Brain microvascular endothelial cell (primary cell): ENCODE measurements at regions not wholly inside any gene's neighbourhood (a gene's known extent, or its start where the extent isn't known, plus 50 kb on each side); places are given as distances from the start of the nearest gene placed in this dataset.

Experiments used
- DNase-seq: peaks from one replicate; pipeline ENCODE4 v3.0.0-alpha.2; 2020
- H3K27ac ChIP-seq: fragments of 250-450 bp; sonication (Bioruptor Pico); 2 replicates; pipeline ENCODE4 v1.5.1; 2020; ENCODE audit warnings: mild to moderate bottlenecking, moderate library complexity
- H3K27me3 ChIP-seq: fragments of 250-450 bp; sonication (Bioruptor Pico); replicated peaks from 2 replicates; pipeline ENCODE4 v1.5.1; 2020; ENCODE audit warnings: mild to moderate bottlenecking
- H3K36me3 ChIP-seq: fragments of 250-450 bp; sonication (Bioruptor Pico); replicated peaks from 2 replicates; pipeline ENCODE4 v1.5.1; 2020; ENCODE audit warnings: mild to moderate bottlenecking
- H3K4me3 ChIP-seq: 2 replicates; pipeline ENCODE4 v1.5.1; 2011; ENCODE audit warnings: low read depth, mild to moderate bottlenecking, control low read depth, low read length, moderate library complexity
- in situ Hi-C: cut with HindIII; loops from 2 replicates; pipeline ENCODE4 v1.10.0; 2017; ENCODE audit warnings: low sequenced_read_pairs, low pct_ligation_motif_present
- TF ChIP-seq, protein P1 (sequence below): IDR thresholded peaks from 2 replicates; pipeline ENCODE4 v1.5.1; 2011; ENCODE audit warnings: low read depth, mild to moderate bottlenecking, moderate library complexity, low read length, control low read depth, inconsistent platforms; ENCODE audit errors: missing control alignments

DNA sequence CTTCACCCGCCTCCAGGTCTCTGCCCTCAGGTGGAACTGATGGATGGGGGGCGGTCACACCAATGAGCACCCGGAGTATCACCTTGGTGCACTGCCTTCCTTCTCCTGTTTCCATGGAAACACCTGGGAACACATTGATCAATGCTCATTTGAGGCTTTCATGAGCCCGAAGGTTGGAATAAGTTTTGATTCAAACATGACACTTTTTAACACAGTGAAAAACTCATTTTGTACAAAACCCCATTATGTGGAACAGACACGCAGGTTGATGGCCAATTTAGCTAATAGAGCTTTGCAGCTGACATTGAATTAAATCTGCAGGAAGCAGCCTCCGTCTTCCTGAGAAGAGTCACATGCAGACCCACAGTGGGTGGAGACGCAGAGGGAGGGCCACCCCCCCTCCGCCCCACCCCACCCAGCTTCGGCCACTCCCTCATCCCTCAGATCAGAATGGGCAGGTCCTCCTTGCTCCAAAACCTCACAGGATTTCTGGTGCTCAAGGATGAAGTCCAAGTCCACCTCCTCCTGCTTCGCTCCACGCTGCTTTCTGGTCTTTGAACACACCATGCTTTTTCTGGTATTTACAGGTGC is 96.0 kb upstream of the MYCN start:
- Histone ChIP-seq H3K4me3 (no peak overlapping the region), H3K36me3 (no peaks in the 10 kb centered on the region), H3K27ac (no peak overlapping the region), H3K27me3 (no peaks in the 10 kb centered on the region)
- no peak for DNase-seq
- TF ChIP-seq, protein P1, sequence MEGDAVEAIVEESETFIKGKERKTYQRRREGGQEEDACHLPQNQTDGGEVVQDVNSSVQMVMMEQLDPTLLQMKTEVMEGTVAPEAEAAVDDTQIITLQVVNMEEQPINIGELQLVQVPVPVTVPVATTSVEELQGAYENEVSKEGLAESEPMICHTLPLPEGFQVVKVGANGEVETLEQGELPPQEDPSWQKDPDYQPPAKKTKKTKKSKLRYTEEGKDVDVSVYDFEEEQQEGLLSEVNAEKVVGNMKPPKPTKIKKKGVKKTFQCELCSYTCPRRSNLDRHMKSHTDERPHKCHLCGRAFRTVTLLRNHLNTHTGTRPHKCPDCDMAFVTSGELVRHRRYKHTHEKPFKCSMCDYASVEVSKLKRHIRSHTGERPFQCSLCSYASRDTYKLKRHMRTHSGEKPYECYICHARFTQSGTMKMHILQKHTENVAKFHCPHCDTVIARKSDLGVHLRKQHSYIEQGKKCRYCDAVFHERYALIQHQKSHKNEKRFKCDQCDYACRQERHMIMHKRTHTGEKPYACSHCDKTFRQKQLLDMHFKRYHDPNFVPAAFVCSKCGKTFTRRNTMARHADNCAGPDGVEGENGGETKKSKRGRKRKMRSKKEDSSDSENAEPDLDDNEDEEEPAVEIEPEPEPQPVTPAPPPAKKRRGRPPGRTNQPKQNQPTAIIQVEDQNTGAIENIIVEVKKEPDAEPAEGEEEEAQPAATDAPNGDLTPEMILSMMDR = no peak
- in situ Hi-C loops = no loop called here

DNA sequence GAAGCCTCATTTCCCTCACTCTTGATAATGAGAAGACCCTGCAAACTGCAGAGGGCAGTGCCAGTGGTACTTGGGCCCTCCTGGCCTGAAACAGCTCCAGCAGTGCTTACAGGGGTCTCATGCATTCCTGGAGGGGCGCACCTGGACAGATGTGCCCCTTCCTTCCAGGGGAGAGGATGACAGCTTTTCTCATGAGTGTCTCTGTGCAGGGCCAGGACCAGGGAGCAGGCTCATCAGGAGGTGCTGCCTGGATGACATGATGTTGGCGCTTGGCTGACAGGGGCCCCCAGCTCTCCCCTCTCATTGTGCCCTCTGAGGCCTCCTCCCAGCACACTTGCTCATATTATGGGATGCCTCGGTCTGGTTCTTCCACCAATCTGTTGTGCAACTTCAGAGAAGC is 95.1 kb upstream of the MYCN start:
- Histone ChIP-seq H3K27ac (no peak overlapping the region), H3K4me3 (no peak overlapping the region), H3K36me3 (no peaks in the 10 kb centered on the region), H3K27me3 (no peaks in the 10 kb centered on the region)
- TF ChIP-seq, protein P1 = no peak
- in situ Hi-C loops = no loop called here
- no peak for DNase-seq

DNA sequence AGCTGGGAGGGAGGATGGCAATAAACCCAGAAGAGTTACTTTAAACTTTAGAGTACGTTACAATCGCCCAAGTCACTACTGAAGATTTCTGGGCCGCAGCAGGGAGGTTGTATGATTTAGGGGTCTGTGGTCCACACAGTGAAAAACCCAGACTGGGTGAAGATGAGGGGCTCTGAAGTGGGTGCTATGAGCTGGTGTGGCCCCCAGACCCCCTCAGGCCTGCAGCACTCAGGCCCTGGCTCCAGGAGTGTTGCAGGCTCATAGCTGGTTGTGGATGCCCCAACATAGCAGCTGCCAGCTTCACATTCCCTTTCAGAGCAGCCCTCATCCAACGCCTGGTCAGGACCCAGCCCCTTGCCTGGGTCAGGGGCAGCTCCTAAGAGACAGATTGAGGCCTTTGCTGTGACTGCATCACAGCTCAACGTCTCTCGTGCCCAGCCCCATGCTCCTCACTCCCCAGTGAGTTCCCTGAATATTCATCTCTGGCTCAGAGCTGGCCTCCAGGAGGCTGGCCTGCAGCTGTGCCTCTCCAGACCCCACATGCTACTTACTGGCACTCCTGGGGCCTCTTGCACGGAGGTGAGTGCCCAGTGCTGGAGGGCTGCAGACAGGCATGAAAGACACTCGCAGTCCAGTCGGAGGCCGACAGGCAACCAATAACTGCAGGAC is 94.5 kb upstream of the MYCN start:
- TF ChIP-seq, protein P1 = no peak
- no peak for DNase-seq
- in situ Hi-C loops = no loop called here

DNA sequence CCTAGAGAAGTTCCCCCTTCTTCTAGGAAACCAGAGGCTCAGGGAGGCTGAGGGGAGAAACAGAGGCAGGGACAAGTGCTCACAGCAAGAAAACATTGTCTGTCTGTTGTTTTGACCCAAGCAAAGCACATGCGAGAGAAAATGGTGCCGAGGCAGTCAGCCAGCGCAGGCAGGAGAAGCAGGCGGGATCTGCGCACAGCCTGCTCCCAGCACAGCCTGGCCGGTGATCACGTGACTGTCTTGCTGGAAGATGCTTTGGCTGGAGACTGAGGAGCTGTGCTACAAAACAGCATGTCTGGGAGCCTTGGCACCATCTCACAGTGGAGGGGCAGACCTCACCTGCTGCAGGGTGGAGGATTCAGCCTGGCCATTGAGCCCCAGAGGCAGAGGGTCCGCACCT is 93.7 kb upstream of the MYCN start:
- no peak overlapping the region for H3K27ac ChIP-seq
- DNase-seq = no peak
- no peaks in the 10 kb centered on the region for H3K36me3 ChIP-seq
- TF ChIP-seq, protein P1 = no peak
- no peak overlapping the region for H3K4me3 ChIP-seq
- no peaks in the 10 kb centered on the region for H3K27me3 ChIP-seq
- in situ Hi-C loops = no loop called here

More for the DNA sequence above, 94.5 kb upstream of the MYCN start:
- Histone ChIP-seq H3K4me3 (no peak overlapping the region), H3K27me3 (no peaks in the 10 kb centered on the region), H3K27ac (no peak overlapping the region), H3K36me3 (no peaks in the 10 kb centered on the region)

DNA sequence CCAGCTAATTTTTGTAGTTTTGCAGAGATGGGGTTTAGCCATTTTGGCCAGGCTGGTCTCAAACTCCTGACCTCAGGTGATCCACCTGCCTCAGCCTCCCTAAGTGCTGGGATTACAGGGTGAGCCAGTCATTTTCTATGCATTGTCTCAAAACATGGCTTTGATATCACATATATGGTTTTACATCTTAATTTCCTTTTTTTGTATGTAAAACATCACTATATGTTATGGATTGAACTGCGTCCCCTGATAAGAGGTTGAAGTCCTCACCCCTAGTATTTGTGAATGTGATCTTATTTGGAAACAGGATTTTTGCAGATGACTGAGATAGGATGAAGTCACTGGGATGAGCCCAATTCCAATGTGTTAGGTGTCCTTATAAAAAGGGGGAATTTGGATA is 89.8 kb upstream of the MYCN start:
- in situ Hi-C loops = no loop called here

More for the DNA sequence above, 89.8 kb upstream of the MYCN start:
- Histone ChIP-seq H3K36me3 (no peaks in the 10 kb centered on the region), H3K4me3 (no peak overlapping the region), H3K27ac (no peak overlapping the region), H3K27me3 (no peaks in the 10 kb centered on the region)
- DNase-seq = no peak
- TF ChIP-seq, protein P1 = no peak
